HL-60 (cell line): ENCODE measurements at regions not wholly inside any gene's neighbourhood (a gene's known extent, or its start where the extent isn't known, plus 50 kb on each side); places are given as distances from the start of the nearest gene placed in this dataset.

Experiments
- DNase-seq, 2 experiments: peaks; one replicate each; pipeline ENCODE4 v3.0.0-alpha.2; 2010 to 2020; ENCODE audit warnings: low read depth in 1 of 2, low spot score in 1 of 2
- H3K27ac ChIP-seq: fragments of 250-450 bp; sonication (Bioruptor Pico); replicated peaks from 2 replicates; pipeline ENCODE4 v1.5.1; 2020; ENCODE audit warnings: mild to moderate bottlenecking, moderate library complexity
- H3K27me3 ChIP-seq: fragments of 250-450 bp; sonication (Bioruptor Pico); 2 replicates; pipeline ENCODE4 v1.5.1; 2021; ENCODE audit warnings: mild to moderate bottlenecking, moderate library complexity; ENCODE audit not compliant: insufficient read depth, poor library complexity, severe bottlenecking
- H3K4me3 ChIP-seq: replicated peaks from 2 replicates; pipeline ENCODE4 v1.5.1; 2011; ENCODE audit warnings: mild to moderate bottlenecking, control low read depth, low read length; ENCODE audit not compliant: insufficient read depth
- CTCF ChIP-seq: IDR thresholded peaks from one replicate; pipeline ENCODE4 v1.5.1; 2011; ENCODE audit warnings: low read length, control low read depth, inconsistent platforms; ENCODE audit not compliant: insufficient read depth
- GABPA ChIP-seq: IDR thresholded peaks from 2 replicates; pipeline ENCODE4 v1.6.1; 2012; ENCODE audit warnings: low read depth
- POLR2AphosphoS5 ChIP-seq: IDR thresholded peaks from 2 replicates; pipeline ENCODE4 v1.6.1; 2012; ENCODE audit warnings: low read depth
- SPI1 ChIP-seq: IDR thresholded peaks from 2 replicates; pipeline ENCODE4 v1.6.1; 2012; ENCODE audit warnings: low read depth, mild to moderate bottlenecking, borderline replicate concordance
- TF ChIP-seq, protein P1 (sequence below): IDR thresholded peaks from 2 replicates; pipeline ENCODE4 v1.6.1; 2012; ENCODE audit warnings: low read depth; ENCODE audit not compliant: insufficient replicate concordance

DNA sequence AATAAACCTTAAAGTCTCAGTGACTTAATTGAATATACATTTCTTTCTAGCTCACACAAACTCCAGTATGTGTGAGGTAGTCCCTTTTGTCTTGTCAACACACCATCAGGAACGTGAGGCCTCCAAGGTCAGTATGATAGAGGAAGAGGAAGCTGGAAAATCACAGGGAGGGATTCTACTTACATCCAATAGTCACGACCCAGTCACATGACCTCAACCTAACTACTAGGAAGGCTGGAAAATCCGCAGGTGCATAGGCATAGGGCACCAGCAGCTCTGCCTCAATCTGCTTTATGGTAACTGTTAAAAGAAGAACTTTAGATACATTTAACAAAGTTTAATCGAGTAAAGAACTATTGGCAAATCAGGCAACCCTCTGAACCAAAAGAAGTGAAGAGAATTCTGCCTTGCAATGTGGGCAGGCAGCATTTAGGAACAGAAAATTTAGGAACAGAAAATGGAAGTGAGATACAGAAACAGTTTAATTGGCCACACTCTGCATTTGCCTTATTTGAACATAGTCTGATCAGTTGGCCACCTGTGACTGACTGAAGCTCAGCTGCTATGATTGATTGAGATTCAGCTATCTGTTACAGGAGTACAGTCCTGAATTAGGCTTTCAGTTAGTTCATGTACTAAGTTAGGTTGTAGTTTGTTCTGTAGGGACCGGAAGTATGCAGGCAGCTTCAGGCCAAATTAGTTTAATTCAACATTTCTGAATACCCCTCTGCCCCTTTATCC, 165.0 kb upstream of the PARD3B start:
- TF ChIP-seq SPI1 (no peak), GABPA (no peak), POLR2AphosphoS5 (no peak)
- H3K27ac ChIP-seq = no peak overlapping the region
- H3K4me3 ChIP-seq = no peak overlapping the region
- no peak for DNase-seq
- no peaks in the 10 kb centered on the region for H3K27me3 ChIP-seq

DNA sequence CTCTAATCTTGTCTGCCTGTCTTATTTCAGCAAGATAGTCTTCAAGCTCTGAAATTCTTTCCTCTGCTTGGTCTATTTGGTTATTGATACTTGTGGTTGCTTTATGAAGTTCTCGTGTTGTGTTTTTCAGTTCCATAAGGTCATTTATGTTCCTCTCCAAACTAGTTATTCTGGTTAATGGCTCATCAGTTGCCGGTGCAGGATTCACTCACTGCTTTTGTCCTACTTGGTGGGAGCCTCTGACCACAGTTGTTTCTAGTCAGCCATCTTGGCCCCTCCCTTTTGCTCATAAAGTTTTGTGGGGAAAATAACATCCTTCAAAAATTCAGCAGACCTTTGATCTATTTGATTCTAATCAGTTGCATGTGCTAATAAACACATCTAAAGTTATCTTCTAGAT, 158.6 kb upstream of the PARD3B start:
- H3K27me3 ChIP-seq = no peaks in the 10 kb centered on the region
- H3K4me3 ChIP-seq = no peak overlapping the region
- no peak overlapping the region for H3K27ac ChIP-seq
- TF ChIP-seq GABPA (no peak), POLR2AphosphoS5 (no peak), SPI1 (no peak), CTCF (no peak)
- TF ChIP-seq, protein P1, sequence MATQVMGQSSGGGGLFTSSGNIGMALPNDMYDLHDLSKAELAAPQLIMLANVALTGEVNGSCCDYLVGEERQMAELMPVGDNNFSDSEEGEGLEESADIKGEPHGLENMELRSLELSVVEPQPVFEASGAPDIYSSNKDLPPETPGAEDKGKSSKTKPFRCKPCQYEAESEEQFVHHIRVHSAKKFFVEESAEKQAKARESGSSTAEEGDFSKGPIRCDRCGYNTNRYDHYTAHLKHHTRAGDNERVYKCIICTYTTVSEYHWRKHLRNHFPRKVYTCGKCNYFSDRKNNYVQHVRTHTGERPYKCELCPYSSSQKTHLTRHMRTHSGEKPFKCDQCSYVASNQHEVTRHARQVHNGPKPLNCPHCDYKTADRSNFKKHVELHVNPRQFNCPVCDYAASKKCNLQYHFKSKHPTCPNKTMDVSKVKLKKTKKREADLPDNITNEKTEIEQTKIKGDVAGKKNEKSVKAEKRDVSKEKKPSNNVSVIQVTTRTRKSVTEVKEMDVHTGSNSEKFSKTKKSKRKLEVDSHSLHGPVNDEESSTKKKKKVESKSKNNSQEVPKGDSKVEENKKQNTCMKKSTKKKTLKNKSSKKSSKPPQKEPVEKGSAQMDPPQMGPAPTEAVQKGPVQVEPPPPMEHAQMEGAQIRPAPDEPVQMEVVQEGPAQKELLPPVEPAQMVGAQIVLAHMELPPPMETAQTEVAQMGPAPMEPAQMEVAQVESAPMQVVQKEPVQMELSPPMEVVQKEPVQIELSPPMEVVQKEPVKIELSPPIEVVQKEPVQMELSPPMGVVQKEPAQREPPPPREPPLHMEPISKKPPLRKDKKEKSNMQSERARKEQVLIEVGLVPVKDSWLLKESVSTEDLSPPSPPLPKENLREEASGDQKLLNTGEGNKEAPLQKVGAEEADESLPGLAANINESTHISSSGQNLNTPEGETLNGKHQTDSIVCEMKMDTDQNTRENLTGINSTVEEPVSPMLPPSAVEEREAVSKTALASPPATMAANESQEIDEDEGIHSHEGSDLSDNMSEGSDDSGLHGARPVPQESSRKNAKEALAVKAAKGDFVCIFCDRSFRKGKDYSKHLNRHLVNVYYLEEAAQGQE = no peak
- no peak for DNase-seq

GRCh38 chr2:204389120-204389519, 156.2 kb upstream of the PARD3B start:
- TF ChIP-seq SPI1 = no peak
- no peak for TF ChIP-seq GABPA
- TF ChIP-seq POLR2AphosphoS5 = no peak
- TF ChIP-seq, protein P1 = no peak
- TF ChIP-seq CTCF = no peak
- Histone ChIP-seq H3K4me3 (no peak overlapping the region), H3K27me3 (no peaks in the 10 kb centered on the region), H3K27ac (no peak overlapping the region)
- no peak for DNase-seq

GRCh38 chr2:204389856-204390255, 155.4 kb upstream of the PARD3B start:
- Histone ChIP-seq H3K27me3 (no peaks in the 10 kb centered on the region), H3K27ac (no peak overlapping the region), H3K4me3 (no peak overlapping the region)
- TF ChIP-seq CTCF (no peak), GABPA (no peak), SPI1 (no peak), POLR2AphosphoS5 (no peak)
- TF ChIP-seq, protein P1 = no peak
- no peak for DNase-seq
